ENCODE measurements at regions not wholly inside any gene's neighbourhood (a gene's known extent, or its start where the extent isn't known, plus 50 kb on each side); places are given as distances from the start of the nearest gene placed in this dataset.

DNA sequence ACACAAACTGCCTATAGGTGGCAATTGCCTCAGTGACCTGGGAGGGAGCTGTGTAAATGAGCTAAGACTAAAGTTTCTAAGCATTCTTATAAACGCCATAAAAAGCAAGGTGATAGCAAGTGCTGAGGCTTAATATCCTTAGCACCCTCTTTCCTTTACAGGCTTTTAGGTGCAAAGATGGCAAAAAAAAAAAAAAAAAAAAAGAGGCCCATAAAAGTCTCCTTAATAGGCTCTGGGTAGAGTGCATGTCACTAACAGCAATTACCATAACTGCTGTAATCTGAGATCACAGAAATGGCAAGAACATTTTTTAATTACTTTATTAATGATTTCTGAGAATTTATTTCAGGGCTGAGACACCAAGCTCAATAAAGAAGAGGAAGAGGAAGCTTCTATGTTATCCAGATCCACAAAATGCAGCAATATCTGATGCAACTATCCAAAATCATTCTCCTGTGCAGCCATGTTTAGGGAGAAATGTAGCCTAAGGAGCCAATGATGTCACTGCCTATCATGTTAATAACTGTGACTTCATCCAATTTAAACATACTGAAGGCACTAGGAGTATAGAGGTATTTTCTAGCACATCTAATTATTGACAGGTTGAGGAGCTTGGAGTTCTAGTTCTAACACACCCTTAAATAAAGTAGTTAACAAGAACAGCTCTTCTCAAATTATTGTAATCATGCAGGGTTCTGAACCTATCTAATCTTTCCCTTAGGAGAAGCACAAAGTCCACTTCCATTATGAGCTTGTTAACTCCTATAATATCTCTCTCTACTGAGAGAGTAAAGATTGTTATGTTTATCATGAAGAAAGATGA, 804.3 kb upstream of the ACVR2A start:
- no peaks in the 10 kb centered on the region for H3K36me3 ChIP-seq
- no peak overlapping the region for H3K27ac ChIP-seq
- TF ChIP-seq, protein P1, sequence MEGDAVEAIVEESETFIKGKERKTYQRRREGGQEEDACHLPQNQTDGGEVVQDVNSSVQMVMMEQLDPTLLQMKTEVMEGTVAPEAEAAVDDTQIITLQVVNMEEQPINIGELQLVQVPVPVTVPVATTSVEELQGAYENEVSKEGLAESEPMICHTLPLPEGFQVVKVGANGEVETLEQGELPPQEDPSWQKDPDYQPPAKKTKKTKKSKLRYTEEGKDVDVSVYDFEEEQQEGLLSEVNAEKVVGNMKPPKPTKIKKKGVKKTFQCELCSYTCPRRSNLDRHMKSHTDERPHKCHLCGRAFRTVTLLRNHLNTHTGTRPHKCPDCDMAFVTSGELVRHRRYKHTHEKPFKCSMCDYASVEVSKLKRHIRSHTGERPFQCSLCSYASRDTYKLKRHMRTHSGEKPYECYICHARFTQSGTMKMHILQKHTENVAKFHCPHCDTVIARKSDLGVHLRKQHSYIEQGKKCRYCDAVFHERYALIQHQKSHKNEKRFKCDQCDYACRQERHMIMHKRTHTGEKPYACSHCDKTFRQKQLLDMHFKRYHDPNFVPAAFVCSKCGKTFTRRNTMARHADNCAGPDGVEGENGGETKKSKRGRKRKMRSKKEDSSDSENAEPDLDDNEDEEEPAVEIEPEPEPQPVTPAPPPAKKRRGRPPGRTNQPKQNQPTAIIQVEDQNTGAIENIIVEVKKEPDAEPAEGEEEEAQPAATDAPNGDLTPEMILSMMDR (IDR thresholded peaks at IDR 0.05) = no peak
- TF ChIP-seq POLR2A (IDR thresholded peaks at IDR 0.05) (no peak), POLR2AphosphoS5 (IDR thresholded peaks at IDR 0.05) (no peak)
- intact Hi-C loops (cut with DNase I; ENCODE audit: low total_unique reads) = no loop called here
- H3K4me1 ChIP-seq = no peaks in the 10 kb centered on the region
- DNase-seq (ENCODE audit: low spot score in 2 of 2) = no peak
- no peaks in the 10 kb centered on the region for H3K9me3 ChIP-seq
- H3K4me3 ChIP-seq = no peak overlapping the region
- H3K27me3 ChIP-seq = no peaks in the 10 kb centered on the region

DNA sequence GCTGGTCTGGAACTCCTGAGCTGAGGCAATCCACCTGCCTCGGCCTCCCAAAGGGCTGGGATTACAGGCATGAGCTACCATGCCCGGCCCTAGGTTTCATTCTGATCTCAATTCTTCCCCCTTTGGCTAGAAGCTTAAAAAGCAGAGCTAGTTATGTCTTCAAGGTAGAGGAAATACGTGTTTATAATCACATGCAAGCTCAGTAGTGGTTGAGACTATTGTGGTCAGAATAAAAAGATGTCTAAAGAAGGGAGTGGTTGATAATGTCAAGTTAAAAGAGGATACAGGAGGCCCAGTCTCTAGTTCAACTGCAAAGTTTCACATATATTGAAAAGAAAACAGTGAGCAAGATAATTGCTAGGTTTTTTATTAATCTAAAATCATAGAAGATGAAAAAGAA, 807.8 kb upstream of the ACVR2A start:
- H3K4me1 ChIP-seq = no peaks in the 10 kb centered on the region
- no peak for TF ChIP-seq POLR2A (IDR thresholded peaks at IDR 0.05)
- TF ChIP-seq POLR2AphosphoS5 (IDR thresholded peaks at IDR 0.05) = no peak
- TF ChIP-seq, protein P1 (IDR thresholded peaks at IDR 0.05) = no peak
- intact Hi-C loops (cut with DNase I; ENCODE audit: low total_unique reads) = no loop called here
- H3K9me3 ChIP-seq = no peaks in the 10 kb centered on the region
- no peak for DNase-seq (ENCODE audit: low spot score in 2 of 2)
- H3K4me3 ChIP-seq = no peak overlapping the region
- H3K27me3 ChIP-seq = no peaks in the 10 kb centered on the region
- no peak overlapping the region for H3K27ac ChIP-seq
- no peaks in the 10 kb centered on the region for H3K36me3 ChIP-seq

DNA sequence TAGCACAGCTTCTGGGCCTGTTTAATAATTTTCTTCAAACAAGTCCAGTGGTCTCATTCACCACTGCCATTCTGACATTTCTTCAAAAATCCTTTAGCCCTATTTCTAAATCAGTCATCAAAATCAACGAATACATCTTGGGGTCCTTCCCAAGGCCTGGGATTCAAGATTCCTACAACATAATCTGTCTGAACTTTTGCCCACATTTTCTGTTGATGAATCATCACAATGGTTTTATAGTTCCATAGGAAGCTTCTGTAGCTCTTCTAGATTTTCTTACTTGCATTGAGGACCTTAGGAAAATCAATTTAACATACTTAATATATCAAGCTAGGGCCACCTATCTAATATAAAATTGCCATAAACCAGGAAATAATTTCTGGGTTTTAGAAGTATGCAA, 811.8 kb upstream of the ACVR2A start:
- Histone ChIP-seq H3K4me3 (no peak overlapping the region), H3K27me3 (no peaks in the 10 kb centered on the region), H3K36me3 (no peaks in the 10 kb centered on the region), H3K9me3 (no peaks in the 10 kb centered on the region), H3K27ac (no peak overlapping the region), H3K4me1 (no peaks in the 10 kb centered on the region)
- no peak for DNase-seq (ENCODE audit: low spot score in 2 of 2)
- TF ChIP-seq, protein P1 (IDR thresholded peaks at IDR 0.05) = no peak
- TF ChIP-seq POLR2A (IDR thresholded peaks at IDR 0.05) = no peak
- intact Hi-C loops (cut with DNase I; ENCODE audit: low total_unique reads) = no loop called here

DNA sequence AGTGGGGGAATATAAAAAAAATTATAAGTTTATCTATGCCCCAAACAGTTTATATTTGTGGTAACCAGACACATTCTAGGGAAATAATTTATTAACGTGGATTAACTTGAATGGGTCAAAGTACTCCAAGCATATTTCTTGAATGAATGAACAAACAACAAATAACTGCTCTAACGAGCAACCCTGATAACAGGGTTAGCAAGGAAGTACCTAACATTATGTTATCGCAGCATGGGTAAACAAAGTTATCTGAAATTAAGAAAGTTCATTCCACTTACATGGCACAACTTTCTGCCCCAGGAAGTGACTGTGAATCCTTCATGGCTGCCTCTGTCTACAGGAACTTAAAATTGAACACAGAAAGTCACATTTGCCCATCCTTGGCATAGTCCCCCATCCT, 812.9 kb upstream of the ACVR2A start:
- TF ChIP-seq POLR2AphosphoS5 (IDR thresholded peaks at IDR 0.05) (no peak), POLR2A (IDR thresholded peaks at IDR 0.05) (no peak)
- TF ChIP-seq, protein P1 (IDR thresholded peaks at IDR 0.05) = no peak
- no peak for DNase-seq (ENCODE audit: low spot score in 2 of 2)
- no peaks in the 10 kb centered on the region for H3K36me3 ChIP-seq
- no peak overlapping the region for H3K4me3 ChIP-seq
- H3K4me1 ChIP-seq = no peaks in the 10 kb centered on the region
- H3K9me3 ChIP-seq = no peaks in the 10 kb centered on the region
- intact Hi-C loops (cut with DNase I; ENCODE audit: low total_unique reads) = no loop called here
- no peak overlapping the region for H3K27ac ChIP-seq
- no peaks in the 10 kb centered on the region for H3K27me3 ChIP-seq

DNA sequence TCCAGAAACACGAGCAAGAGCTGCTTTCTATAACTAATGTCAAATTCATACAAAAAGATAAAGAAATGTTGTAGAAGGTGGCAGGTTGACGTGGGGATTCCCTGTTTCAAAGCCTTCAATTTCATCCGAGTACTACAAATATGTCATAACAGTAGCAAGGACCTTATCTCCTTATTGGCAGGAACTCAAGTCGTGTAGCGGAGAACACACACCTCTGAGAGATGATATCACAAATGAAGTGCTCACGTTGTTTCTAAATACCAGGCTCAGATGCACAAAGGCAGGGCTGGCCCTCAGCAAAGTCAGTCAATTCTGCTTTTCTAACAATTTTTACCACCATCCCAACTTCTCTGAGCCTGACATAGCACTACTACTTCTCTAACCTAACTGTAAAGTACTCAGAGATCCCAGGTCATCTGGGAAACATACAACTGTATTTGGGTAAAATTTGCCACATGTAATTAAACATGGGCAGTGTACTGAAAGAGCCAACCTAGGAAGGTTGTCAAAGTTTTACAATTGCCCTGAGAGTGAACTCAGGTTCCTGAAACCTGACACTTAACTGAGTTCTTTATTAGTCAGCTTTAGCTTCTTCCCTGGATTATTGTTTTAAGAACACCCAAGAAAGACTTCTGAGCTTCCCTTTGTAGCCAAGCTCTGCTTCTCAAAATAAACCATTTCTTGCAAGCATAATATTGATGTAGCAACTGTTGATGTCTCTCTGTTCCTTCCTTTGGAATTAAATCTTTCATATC, 813.7 kb upstream of the ACVR2A start:
- H3K4me1 ChIP-seq = no peaks in the 10 kb centered on the region
- H3K4me3 ChIP-seq = no peak overlapping the region
- intact Hi-C loops (cut with DNase I; ENCODE audit: low total_unique reads) = no loop called here
- no peak for TF ChIP-seq POLR2AphosphoS5 (IDR thresholded peaks at IDR 0.05)
- TF ChIP-seq, protein P1 (IDR thresholded peaks at IDR 0.05) = no peak
- TF ChIP-seq POLR2A (IDR thresholded peaks at IDR 0.05) = no peak
- H3K27me3 ChIP-seq = no peaks in the 10 kb centered on the region
- no peak overlapping the region for H3K27ac ChIP-seq
- H3K36me3 ChIP-seq = no peaks in the 10 kb centered on the region
- DNase-seq (ENCODE audit: low spot score in 2 of 2) = no peak
- no peaks in the 10 kb centered on the region for H3K9me3 ChIP-seq
